ENCODE measurements at regions not wholly inside any gene's neighbourhood (a gene's known extent, or its start where the extent isn't known, plus 50 kb on each side); places are given as distances from the start of the nearest gene placed in this dataset.
"Not testable (repeated sequence)": the region's sequence is repeated elsewhere in the genome, so short reads cannot be mapped to it uniquely, and the experiment has no call there.

- no peak for DNase-seq (ENCODE audit: low spot score)
Observed at GRCh38 chr10:4230036-4230435, 445.0 kb upstream of the KLF6 start.

- no peak for DNase-seq (ENCODE audit: low spot score)
Observed at GRCh38 chr10:4229106-4229505, 444.1 kb upstream of the KLF6 start.

GRCh38 chr10:4227586-4227985 is 442.6 kb upstream of the KLF6 start:
- DNase-seq (ENCODE audit: low spot score), result no peak

- no peak for DNase-seq (ENCODE audit: low spot score)
Observed at GRCh38 chr10:4226941-4227540, 442.0 kb upstream of the KLF6 start.

- no peak for DNase-seq (ENCODE audit: low spot score)
Observed at GRCh38 chr10:4224178-4224577, 439.2 kb upstream of the KLF6 start.

GRCh38 chr10:4221310-4221709 is 436.3 kb upstream of the KLF6 start:
- DNase-seq (ENCODE audit: low spot score), result not testable (repeated sequence)

- DNase-seq (ENCODE audit: low spot score), result peak; percentile 41
Observed at GRCh38 chr10:4219901-4220300, 434.9 kb upstream of the KLF6 start.

GRCh38 chr10:4217653-4218052 is 432.6 kb upstream of the KLF6 start:
- DNase-seq (ENCODE audit: low spot score), result peak; percentile 30

- DNase-seq (ENCODE audit: low spot score), result no peak
Observed at GRCh38 chr10:4217187-4217586, 432.2 kb upstream of the KLF6 start.

- no peak for DNase-seq (ENCODE audit: low spot score)
Observed at GRCh38 chr10:4216726-4217125, 431.7 kb upstream of the KLF6 start.

- no peak for DNase-seq (ENCODE audit: low spot score)
Observed at GRCh38 chr10:4215963-4216575, 431.1 kb upstream of the KLF6 start.

- no peak for DNase-seq (ENCODE audit: low spot score)
Observed at GRCh38 chr10:4215485-4215884, 430.5 kb upstream of the KLF6 start.

GRCh38 chr10:4214908-4215307 is 429.9 kb upstream of the KLF6 start:
- DNase-seq (ENCODE audit: low spot score), result no peak

- no peak for DNase-seq (ENCODE audit: low spot score)
Observed at GRCh38 chr10:4213441-4213840, 428.4 kb upstream of the KLF6 start.

- no peak for DNase-seq (ENCODE audit: low spot score)
Observed at GRCh38 chr10:4212111-4212630, 427.2 kb upstream of the KLF6 start.

GRCh38 chr10:4208499-4208898 is 423.5 kb upstream of the KLF6 start:
- no peak for DNase-seq (ENCODE audit: low spot score)

GRCh38 chr10:4205113-4205512 is 420.1 kb upstream of the KLF6 start:
- DNase-seq (ENCODE audit: low spot score), result no peak

- no peak for DNase-seq (ENCODE audit: low spot score)
Observed at GRCh38 chr10:4202938-4203337, 417.9 kb upstream of the KLF6 start.

GRCh38 chr10:4201866-4202825 is 417.1 kb upstream of the KLF6 start:
- DNase-seq (ENCODE audit: low spot score), result no peak

- DNase-seq (ENCODE audit: low spot score), result no peak
Observed at GRCh38 chr10:4199196-4199595, 414.2 kb upstream of the KLF6 start.

GRCh38 chr10:4198216-4198615 is 413.2 kb upstream of the KLF6 start:
- no peak for DNase-seq (ENCODE audit: low spot score)

GRCh38 chr10:4197676-4198075 is 412.7 kb upstream of the KLF6 start:
- DNase-seq (ENCODE audit: low spot score), result no peak
